Upper lobe of left lung (tissue), 6 donors: ENCODE measurements at regions not wholly inside any gene's neighbourhood (a gene's known extent, or its start where the extent isn't known, plus 50 kb on each side); places are given as distances from the start of the nearest gene placed in this dataset.

Source experiments
- ATAC-seq, 2 donors: fragments of 200-7000 bp; cut with Tn5 transposase; one replicate each; pipeline ENCODE4 v1.9.1; 2022; ENCODE audit warnings: mild to moderate bottlenecking in 2 of 2, moderate library complexity in 2 of 2; ENCODE audit not compliant: low FRiP score in 2 of 2
- DNase-seq, 2 donors: peaks; one replicate each; pipeline ENCODE4 v3.0.0-alpha.2; 2019 to 2020
- H3K27ac ChIP-seq, 4 donors: fragments of 200-600 bp; sonication (generic); one replicate each; pipeline ENCODE4 v1.5.1; 2016 to 2019
- H3K27me3 ChIP-seq, 4 donors: fragments of 200-600 bp; sonication (generic); one replicate each; pipeline ENCODE4 v1.5.1; 2017 to 2019
- H3K36me3 ChIP-seq, 4 donors: fragments of 200-600 bp; sonication (generic); one replicate each; pipeline ENCODE4 v1.5.1; 2016 to 2019
- H3K4me1 ChIP-seq, 4 donors: fragments of 200-600 bp; sonication (generic); one replicate each; pipeline ENCODE4 v1.5.1; 2018 to 2019
- H3K4me3 ChIP-seq, 4 donors: fragments of 200-600 bp; sonication (generic); one replicate each; pipeline ENCODE4 v1.5.1; 2017 to 2019; ENCODE audit warnings: mild to moderate bottlenecking in 2 of 4, moderate library complexity in 1 of 4
- H3K9me3 ChIP-seq, 4 donors: fragments of 200-600 bp; sonication (generic); one replicate each; pipeline ENCODE4 v1.5.1; 2018 to 2019
- CTCF ChIP-seq, 6 experiments: fragments of 450-650 bp in 4 of 6; fragments of 200-600 bp in 2 of 6; sonication (generic) in 2 of 6; IDR thresholded peaks; one replicate each; pipeline ENCODE4 v1.5.1; 2016 to 2019; ENCODE audit warnings: antibody characterized with exemption in 6 of 6
- EP300 ChIP-seq, 4 donors: sonication (generic); formaldehyde crosslinking; IDR thresholded peaks; one replicate each; pipeline ENCODE4 v1.5.1; 2017; ENCODE audit warnings: antibody characterized with exemption in 4 of 4, control low read depth in 2 of 4
- POLR2A ChIP-seq, 4 donors: fragments of 450-650 bp; IDR thresholded peaks; one replicate each; pipeline ENCODE4 v1.5.1; 2016 to 2017; ENCODE audit warnings: antibody characterized with exemption in 4 of 4, mild to moderate bottlenecking in 2 of 4
- POLR2AphosphoS5 ChIP-seq, 2 donors: sonication (generic); formaldehyde crosslinking; IDR thresholded peaks; one replicate each; pipeline ENCODE4 v1.5.1; 2017; ENCODE audit warnings: antibody characterized with exemption in 2 of 2
- whole genome bisulfite sequencing, 2 donors: methylation state at CpG; one replicate each; pipeline ENCODE4 v1.1.5; 2017 to 2018; 5-methylcytosine and 5-hydroxymethylcytosine counted together
- donor health status: DM: no; HTN: no; CAD: no; lungs with moderate emphysema.
- donor health status: DM: no; HTN: yes; CAD: no; lungs with severe emphysema.

- TF ChIP-seq POLR2A (IDR thresholded peaks at IDR 0.05) (no peak), CTCF (IDR thresholded peaks at IDR 0.05) (no peak), EP300 (IDR thresholded peaks at IDR 0.05) (no peak), POLR2AphosphoS5 (IDR thresholded peaks at IDR 0.05) (no peak)
- WGBS, 2 donors, result 85 to 87% methylated on average over 12 of the region's 12 CpGs
Measured at GRCh38 chr16:10335681-10336080, 50.2 kb upstream of the ATF7IP2 start.

More at GRCh38 chr16:10335681-10336080, 50.2 kb upstream of the ATF7IP2 start:
- Histone ChIP-seq H3K4me1 (no peaks in the 10 kb centered on the region), H3K27me3 (no peaks in the 10 kb centered on the region), H3K27ac (no peak overlapping the region), H3K36me3 (no peaks in the 10 kb centered on the region), H3K4me3 (no peak overlapping the region), H3K9me3 (peaks cover 0 to 15% (median 9%) of the 10 kb centered on the region in 4 donors)
- DNase-seq (no peak), ATAC-seq (no peak)
